Heart right ventricle (tissue), 16 donors: ENCODE measurements at regions not wholly inside any gene's neighbourhood (a gene's known extent, or its start where the extent isn't known, plus 50 kb on each side); places are given as distances from the start of the nearest gene placed in this dataset.

Experiments
- ATAC-seq, 8 donors: fragments of 200-7000 bp; cut with Tn5 transposase; one replicate each; pipeline ENCODE4 v1.9.1; 2020; ENCODE audit warnings: mild to moderate bottlenecking in 8 of 8, moderate library complexity in 8 of 8, moderate number of reproducible peaks in 1 of 8
- DNase-seq, 2 donors: peaks; one replicate each; pipeline ENCODE4 v3.0.0-alpha.2; 2020
- H3K27ac ChIP-seq, 10 donors: fragments of 200-600 bp; sonication (generic) in 2 of 10; one replicate each; pipeline versions ENCODE4 v1.5.0 to v1.8.0; 2020 to 2022; ENCODE audit warnings: mild to moderate bottlenecking in 3 of 10
- H3K27me3 ChIP-seq, 7 donors: fragments of 200-600 bp; one replicate each; pipeline ENCODE4 v1.8.0; 2021 to 2022; ENCODE audit warnings: mild to moderate bottlenecking in 2 of 7
- H3K36me3 ChIP-seq, 9 donors: fragments of 200-600 bp; sonication (generic) in 1 of 9; one replicate each; pipeline versions ENCODE4 v1.5.0 to v1.8.0; 2020 to 2022; ENCODE audit warnings: mild to moderate bottlenecking in 2 of 9
- H3K4me1 ChIP-seq, 9 donors: fragments of 200-600 bp; sonication (generic) in 1 of 9; one replicate each; pipeline versions ENCODE4 v1.5.0 to v1.8.0; 2020 to 2022; ENCODE audit warnings: mild to moderate bottlenecking in 4 of 9
- H3K4me3 ChIP-seq, 10 donors: fragments of 200-600 bp; sonication (generic) in 2 of 10; one replicate each; pipeline versions ENCODE4 v1.5.0 to v1.8.0; 2020 to 2022; ENCODE audit warnings: mild to moderate bottlenecking in 7 of 10, moderate library complexity in 2 of 10
- H3K9me3 ChIP-seq, 11 donors: fragments of 200-600 bp in 10 of 11; sonication (generic) in 2 of 11; one replicate each; pipeline versions ENCODE4 v1.5.0 to v1.8.0; 2013 to 2022; ENCODE audit warnings: mild to moderate bottlenecking in 2 of 11, control low read depth in 1 of 11, moderate library complexity in 1 of 11
- CTCF ChIP-seq, 9 donors: fragments of 200-600 bp; sonication (generic) in 2 of 9; IDR thresholded peaks; one replicate each; pipeline versions ENCODE4 v1.5.0 to v1.8.0; 2021 to 2022; ENCODE audit warnings: antibody characterized with exemption in 9 of 9, mild to moderate bottlenecking in 5 of 9, moderate library complexity in 1 of 9
- WGBS, 2 donors: extraction: QIAGEN DNeasy Blood & Tissue Kit; methylation state at CpG; one replicate each; pipeline ENCODE4 v1.1.7; 2013; ENCODE audit warnings: inconsistent platforms in 1 of 2; 5-methylcytosine and 5-hydroxymethylcytosine counted together
- intact Hi-C, 10 donors: fragments of 100-400 bp; cut with DNase I; formaldehyde crosslinking; loops; one replicate each; pipeline versions ENCODE4 v1.11.1 to v1.14.2; 2022
- donor health status: Arrhythmogenic right ventricular cardiomyopathy.
- donor health status: ischemic (EF 13 %, LVEDD 7.1; RV severe dilation, severe dysfunction).
- donor health status: healthy with polysubstance abuse.
- donor health status: DM: no; HTN: yes; CAD: no.
- donor health status: DM: no; HTN: no; CAD: no.
- donor health status: ischemic (EF 25% LVEDD 6.9; RV normal size, moderate dysfunction).
- donor health status: ischemic (EF 25% LVEDD 5.7; RV mildly dilated, moderate dysfunction).
- donor health status: healthy.
- donor health status: DM: yes; HTN: yes; CAD: no.
- donor health status: Ischemic cardiomyopathy.
- donor health status: ischemic (EF 35%, LVEDD 5.7; RV mildly dilated, moderate dysfunction).
- donor health status: nonischemic (EF 11% LVEDD 7.7; RV severe dilation, severe dysfunction).
- donor health status: DM: yes; HTN: yes; CAD: no.
- donor health status: PGD.
- donor health status: ischemic (EF 29% LVEDD 5.4; RV normal size, mild dysfunction).
- donor health status: nonischemic (EF 23%, LVEDD 6.1; RV moderate dilation, normal function).

GRCh38 chr2:191582355-191582754 lies 95.6 kb upstream of the NABP1 start:
- no peaks in the 10 kb centered on the region for H3K36me3 ChIP-seq
- H3K9me3 ChIP-seq: no peaks in the 10 kb centered on the region
- peaks cover 0 to 19% (median 0%) of the 10 kb centered on the region in 7 donors for H3K27me3 ChIP-seq
- H3K4me1 ChIP-seq: no peaks in the 10 kb centered on the region
- DNase-seq (no peak), ATAC-seq (no peak)
- H3K4me3 ChIP-seq: no peak overlapping the region
- TF ChIP-seq CTCF (IDR thresholded peaks at IDR 0.05): no peak
- no peak overlapping the region for H3K27ac ChIP-seq
- intact Hi-C loops: no loop called here

GRCh38 chr2:191591025-191591424 lies 86.9 kb upstream of the NABP1 start:
- intact Hi-C loops: no loop called here
- ATAC-seq (no peak), DNase-seq (no peak)
- H3K27ac ChIP-seq: no peak overlapping the region
- no peaks in the 10 kb centered on the region for H3K4me1 ChIP-seq
- H3K36me3 ChIP-seq: no peaks in the 10 kb centered on the region
- TF ChIP-seq CTCF (IDR thresholded peaks at IDR 0.05): no peak
- H3K9me3 ChIP-seq: peaks cover 0 to 11% (median 0%) of the 10 kb centered on the region in 11 donors
- no peak overlapping the region for H3K4me3 ChIP-seq
- WGBS, 2 donors: 87 to 92% methylated on average over 6 of the region's 6 CpGs
- peaks cover 0 to 9% (median 0%) of the 10 kb centered on the region in 7 donors for H3K27me3 ChIP-seq

- H3K27ac ChIP-seq: no peak overlapping the region
- peaks cover 1 to 26% (median 9%) of the 10 kb centered on the region in 7 donors for H3K27me3 ChIP-seq
- H3K4me1 ChIP-seq: no peaks in the 10 kb centered on the region
- intact Hi-C loops: no loop called here
- ATAC-seq (no peak), DNase-seq (no peak)
- peaks cover 0 to 11% (median 0%) of the 10 kb centered on the region in 11 donors for H3K9me3 ChIP-seq
- TF ChIP-seq CTCF (IDR thresholded peaks at IDR 0.05): no peak
- no peak overlapping the region for H3K4me3 ChIP-seq
- no peaks in the 10 kb centered on the region for H3K36me3 ChIP-seq
- 71 to 81% methylated on average over 5 of the region's 5 CpGs for WGBS, 2 donors
These were observed 84.1 kb upstream of the NABP1 start for GRCh38 chr2:191593622-191594385.

- no peak for TF ChIP-seq CTCF (IDR thresholded peaks at IDR 0.05)
- intact Hi-C loops: no loop called here
- H3K4me1 ChIP-seq: no peaks in the 10 kb centered on the region
- WGBS, 2 donors: 47 to 51% methylated on average over 9 of the region's 9 CpGs
- peaks cover 4 to 38% (median 12%) of the 10 kb centered on the region in 7 donors for H3K27me3 ChIP-seq
- H3K4me3 ChIP-seq: no peak overlapping the region
- no peak overlapping the region for H3K27ac ChIP-seq
- H3K36me3 ChIP-seq: no peaks in the 10 kb centered on the region
- no peak for DNase-seq
- no peak for ATAC-seq
- peaks cover 0 to 6% (median 0%) of the 10 kb centered on the region in 11 donors for H3K9me3 ChIP-seq
These were observed 80.7 kb upstream of the NABP1 start for GRCh38 chr2:191597186-191597751.
